ENCODE measurements at regions not wholly inside any gene's neighbourhood (a gene's known extent, or its start where the extent isn't known, plus 50 kb on each side); places are given as distances from the start of the nearest gene placed in this dataset.
"Not testable (repeated sequence)": the region's sequence is repeated elsewhere in the genome, so short reads cannot be mapped to it uniquely, and the experiment has no call there.

DNA sequence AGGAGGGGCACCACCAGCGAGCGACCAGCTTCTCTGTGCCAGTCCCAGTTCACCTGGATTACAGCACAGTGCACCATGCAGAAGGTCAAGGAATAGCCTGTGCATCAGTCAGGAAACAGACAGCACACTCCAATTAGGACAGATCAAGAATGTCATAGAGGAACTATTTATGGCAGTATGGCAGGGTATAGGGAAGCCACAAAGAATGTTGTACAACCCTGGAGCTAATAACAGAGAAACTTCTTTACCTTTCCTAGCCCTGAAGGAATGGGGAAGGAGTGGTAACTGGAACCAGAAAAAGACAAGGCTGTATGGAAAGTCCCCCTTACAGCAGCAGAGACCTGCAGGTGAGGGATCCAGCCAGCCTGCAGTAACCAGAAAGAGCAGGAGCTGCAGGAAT is 87.8 kb upstream of the USP24 start:
- ChIA-PET POLR2A (no interaction called here), CTCF (no interaction called here)
- no peak for DNase-seq (ENCODE audit: low read depth, low spot score)
- no peak overlapping the region for H3K4me3 ChIP-seq (ENCODE audit: low read depth, low read length)
- TF ChIP-seq CTCF (IDR thresholded peaks at IDR 0.05; ENCODE audit: low read depth, low read length): no peak
- H3K27me3 ChIP-seq (ENCODE audit: control insufficient read depth, insufficient read depth, low read length): no peaks in the 10 kb centered on the region
- no peak overlapping the region for H3K27ac ChIP-seq (ENCODE audit: low read depth, low read length)
- H3K9me3 ChIP-seq (ENCODE audit: control insufficient read depth, insufficient read depth, low read length): 0 out of 2 replicates have a peak, but pooled peaks cover 4% of the 10 kb centered on the region

GRCh38 chr1:55301912-55302311 is 86.7 kb upstream of the USP24 start:
- Histone ChIP-seq H3K27me3 (ENCODE audit: control insufficient read depth, insufficient read depth, low read length) (no peaks in the 10 kb centered on the region), H3K27ac (ENCODE audit: low read depth, low read length) (no peak overlapping the region), H3K4me3 (ENCODE audit: low read depth, low read length) (no peak overlapping the region), H3K9me3 (ENCODE audit: control insufficient read depth, insufficient read depth, low read length) (0 out of 2 replicates have a peak, but pooled peaks cover 4% of the 10 kb centered on the region)
- ChIA-PET CTCF (interaction anchor here (0.7 kb wide), 1 partner anchor 36 kb away, joined by 3 read pairs; no protein-coding TSS in a partner anchor), POLR2A (interaction anchor here (1.2 kb wide), 1 partner anchor 9 kb away, joined by 5 read pairs; no protein-coding TSS in a partner anchor)
- no peak for TF ChIP-seq CTCF (IDR thresholded peaks at IDR 0.05; ENCODE audit: low read depth, low read length)
- DNase-seq (ENCODE audit: low read depth, low spot score): no peak

DNA sequence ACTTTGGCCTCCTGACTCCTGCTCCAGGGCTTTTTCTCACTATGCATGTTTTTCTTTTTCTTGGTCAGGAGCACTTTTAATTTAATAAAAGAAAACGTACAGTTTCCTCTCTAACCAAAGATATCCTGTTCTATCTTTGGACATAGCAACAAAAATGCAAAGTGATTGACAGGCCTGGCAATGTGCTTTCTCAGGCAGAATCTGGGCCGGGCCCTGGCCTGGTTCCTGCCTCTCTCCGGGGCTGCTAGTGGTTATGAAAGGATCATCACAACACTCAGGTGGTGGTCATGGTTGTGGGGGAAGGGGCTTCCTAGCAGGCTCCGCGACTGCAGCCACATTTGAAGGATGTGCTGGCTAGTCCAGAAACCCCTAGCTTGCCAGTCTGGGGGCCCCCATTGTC is 85.8 kb upstream of the USP24 start:
- DNase-seq (ENCODE audit: low read depth, low spot score): no peak
- Histone ChIP-seq H3K4me3 (ENCODE audit: low read depth, low read length) (no peak overlapping the region), H3K27ac (ENCODE audit: low read depth, low read length) (no peak overlapping the region), H3K9me3 (ENCODE audit: control insufficient read depth, insufficient read depth, low read length) (0 out of 2 replicates have a peak, but pooled peaks cover 4% of the 10 kb centered on the region), H3K27me3 (ENCODE audit: control insufficient read depth, insufficient read depth, low read length) (no peaks in the 10 kb centered on the region)
- ChIA-PET POLR2A (interaction anchor here (0.5 kb wide), 1 partner anchor 189 kb away, joined by 4 read pairs; no protein-coding TSS in a partner anchor), CTCF (interaction anchor here (0.7 kb wide), 1 partner anchor 37 kb away, joined by 3 read pairs; no protein-coding TSS in a partner anchor)
- TF ChIP-seq CTCF (IDR thresholded peaks at IDR 0.05; ENCODE audit: low read depth, low read length): no peak

- no peak overlapping the region for H3K4me3 ChIP-seq (ENCODE audit: low read depth, low read length)
- H3K27me3 ChIP-seq (ENCODE audit: control insufficient read depth, insufficient read depth, low read length): no peaks in the 10 kb centered on the region
- POLR2A ChIA-PET: no interaction called here
- no peak for DNase-seq (ENCODE audit: low read depth, low spot score)
- no peak overlapping the region for H3K27ac ChIP-seq (ENCODE audit: low read depth, low read length)
- CTCF ChIA-PET: no interaction called here
- TF ChIP-seq CTCF (IDR thresholded peaks at IDR 0.05; ENCODE audit: low read depth, low read length): no peak
- 0 out of 2 replicates have a peak, but pooled peaks cover 4% of the 10 kb centered on the region for H3K9me3 ChIP-seq (ENCODE audit: control insufficient read depth, insufficient read depth, low read length)
Measured at GRCh38 chr1:55298167-55298894, 83.2 kb upstream of the USP24 start.

GRCh38 chr1:55296247-55296646 is 81.1 kb upstream of the USP24 start:
- H3K9me3 ChIP-seq (ENCODE audit: control insufficient read depth, insufficient read depth, low read length); DNase-seq (ENCODE audit: low read depth, low spot score); POLR2A ChIA-PET; H3K27me3 ChIP-seq (ENCODE audit: control insufficient read depth, insufficient read depth, low read length); H3K4me3 ChIP-seq (ENCODE audit: low read depth, low read length); H3K27ac ChIP-seq (ENCODE audit: low read depth, low read length); CTCF ChIA-PET: not testable (repeated sequence)
